ENCODE measurements at regions not wholly inside any gene's neighbourhood (a gene's known extent, or its start where the extent isn't known, plus 50 kb on each side); places are given as distances from the start of the nearest gene placed in this dataset.

- peaks cover 5% of the 10 kb centered on the region for H3K4me1 Mint-ChIP-seq (ENCODE audit: low read depth)
- peaks cover 37% of the 10 kb centered on the region for H3K27me3 Mint-ChIP-seq (ENCODE audit: low read depth)
- H3K27ac Mint-ChIP-seq (ENCODE audit: unreplicated experiment), result no peak overlapping the region
- TF ChIP-seq CTCF (IDR thresholded peaks at IDR 0.05), result no peak
- H3K4me3 Mint-ChIP-seq (ENCODE audit: unreplicated experiment), result no peak overlapping the region
- DNase-seq (ENCODE audit: low spot score), result no peak
- H3K9me3 Mint-ChIP-seq (ENCODE audit: low read depth), result no peaks in the 10 kb centered on the region
- H3K36me3 Mint-ChIP-seq (ENCODE audit: low read depth), result no peaks in the 10 kb centered on the region
Observed at GRCh38 chr11:134639586-134640330, 227.7 kb upstream of the B3GAT1 start.

GRCh38 chr11:134638796-134639430 is 226.9 kb upstream of the B3GAT1 start:
- no peak for TF ChIP-seq CTCF (IDR thresholded peaks at IDR 0.05)
- peaks cover 5% of the 10 kb centered on the region for H3K4me1 Mint-ChIP-seq (ENCODE audit: low read depth)
- peaks cover 36% of the 10 kb centered on the region for H3K27me3 Mint-ChIP-seq (ENCODE audit: low read depth)
- H3K27ac Mint-ChIP-seq (ENCODE audit: unreplicated experiment), result no peak overlapping the region
- H3K4me3 Mint-ChIP-seq (ENCODE audit: unreplicated experiment), result no peak overlapping the region
- no peak for DNase-seq (ENCODE audit: low spot score)
- H3K36me3 Mint-ChIP-seq (ENCODE audit: low read depth), result no peaks in the 10 kb centered on the region
- no peaks in the 10 kb centered on the region for H3K9me3 Mint-ChIP-seq (ENCODE audit: low read depth)

GRCh38 chr11:134637091-134638015 is 225.3 kb upstream of the B3GAT1 start:
- TF ChIP-seq CTCF (IDR thresholded peaks at IDR 0.05), result no peak
- Mint-ChIP-seq H3K4me1 (ENCODE audit: low read depth) (no peaks in the 10 kb centered on the region), H3K27me3 (ENCODE audit: low read depth) (peaks cover 24% of the 10 kb centered on the region), H3K36me3 (ENCODE audit: low read depth) (no peaks in the 10 kb centered on the region), H3K4me3 (ENCODE audit: unreplicated experiment) (no peak overlapping the region), H3K9me3 (ENCODE audit: low read depth) (no peaks in the 10 kb centered on the region), H3K27ac (ENCODE audit: unreplicated experiment) (no peak overlapping the region)
- no peak for DNase-seq (ENCODE audit: low spot score)

- no peaks in the 10 kb centered on the region for H3K36me3 Mint-ChIP-seq (ENCODE audit: low read depth)
- H3K9me3 Mint-ChIP-seq (ENCODE audit: low read depth), result no peaks in the 10 kb centered on the region
- H3K27me3 Mint-ChIP-seq (ENCODE audit: low read depth), result peaks cover 15% of the 10 kb centered on the region
- DNase-seq (ENCODE audit: low spot score), result no peak
- no peak for TF ChIP-seq CTCF (IDR thresholded peaks at IDR 0.05)
- no peaks in the 10 kb centered on the region for H3K4me1 Mint-ChIP-seq (ENCODE audit: low read depth)
- no peak overlapping the region for H3K27ac Mint-ChIP-seq (ENCODE audit: unreplicated experiment)
- H3K4me3 Mint-ChIP-seq (ENCODE audit: unreplicated experiment), result no peak overlapping the region
Observed at GRCh38 chr11:134636071-134636470, 224.0 kb upstream of the B3GAT1 start.

All from chondrocyte (in vitro differentiated cells).